ENCODE measurements at regions not wholly inside any gene's neighbourhood (a gene's known extent, or its start where the extent isn't known, plus 50 kb on each side); places are given as distances from the start of the nearest gene placed in this dataset.
A peak's percentile ranks its signal among the peaks of the same experiment; 100 is the strongest.

DNA sequence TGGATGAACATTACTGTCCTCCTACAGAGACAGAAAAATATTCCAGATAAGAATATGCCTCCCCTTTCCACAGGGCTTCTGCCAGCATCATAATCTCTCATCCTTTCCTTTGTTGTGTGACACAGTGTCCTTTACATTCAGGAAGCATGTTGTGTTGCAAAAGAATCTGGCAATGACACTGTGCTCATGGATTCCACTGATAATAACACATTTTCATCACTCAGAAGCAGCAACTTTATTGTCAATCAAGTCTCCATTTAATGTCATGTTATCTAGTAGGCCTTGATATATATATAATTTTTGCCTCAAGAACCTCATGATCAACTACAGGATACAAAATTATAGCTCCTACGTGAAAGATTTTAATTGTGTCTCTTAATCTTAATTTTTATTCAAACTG is 833.9 kb downstream of the FSTL5 start:
- Histone ChIP-seq H3K9me3 (no peaks in the 10 kb centered on the region), H3K4me1 (no peaks in the 10 kb centered on the region), H3K36me3 (no peaks in the 10 kb centered on the region), H3K27ac (no peak overlapping the region), H3K27me3 (no peaks in the 10 kb centered on the region), H3K4me3 (no peak overlapping the region)
- no peak for FAIRE-seq
- 78 to 92% methylated on average over 1 of the region's 1 CpG for WGBS, 2 donors
- intact Hi-C loops (cut with DNase I), result no loop called here
- no peak for ATAC-seq
- TF ChIP-seq, protein P1, sequence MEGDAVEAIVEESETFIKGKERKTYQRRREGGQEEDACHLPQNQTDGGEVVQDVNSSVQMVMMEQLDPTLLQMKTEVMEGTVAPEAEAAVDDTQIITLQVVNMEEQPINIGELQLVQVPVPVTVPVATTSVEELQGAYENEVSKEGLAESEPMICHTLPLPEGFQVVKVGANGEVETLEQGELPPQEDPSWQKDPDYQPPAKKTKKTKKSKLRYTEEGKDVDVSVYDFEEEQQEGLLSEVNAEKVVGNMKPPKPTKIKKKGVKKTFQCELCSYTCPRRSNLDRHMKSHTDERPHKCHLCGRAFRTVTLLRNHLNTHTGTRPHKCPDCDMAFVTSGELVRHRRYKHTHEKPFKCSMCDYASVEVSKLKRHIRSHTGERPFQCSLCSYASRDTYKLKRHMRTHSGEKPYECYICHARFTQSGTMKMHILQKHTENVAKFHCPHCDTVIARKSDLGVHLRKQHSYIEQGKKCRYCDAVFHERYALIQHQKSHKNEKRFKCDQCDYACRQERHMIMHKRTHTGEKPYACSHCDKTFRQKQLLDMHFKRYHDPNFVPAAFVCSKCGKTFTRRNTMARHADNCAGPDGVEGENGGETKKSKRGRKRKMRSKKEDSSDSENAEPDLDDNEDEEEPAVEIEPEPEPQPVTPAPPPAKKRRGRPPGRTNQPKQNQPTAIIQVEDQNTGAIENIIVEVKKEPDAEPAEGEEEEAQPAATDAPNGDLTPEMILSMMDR (IDR thresholded peaks at IDR 0.05), result no peak
- no peak for DNase-seq

GRCh38 chr4:161321706-161322105 is 842.1 kb downstream of the FSTL5 start:
- Histone ChIP-seq H3K27me3 (no peaks in the 10 kb centered on the region), H3K4me3 (no peak overlapping the region), H3K9me3 (no peaks in the 10 kb centered on the region), H3K4me1 (no peaks in the 10 kb centered on the region), H3K36me3 (no peaks in the 10 kb centered on the region), H3K27ac (no peak overlapping the region)
- 66 to 71% methylated on average over 1 of the region's 1 CpG for WGBS, 2 donors
- ATAC-seq (no peak), FAIRE-seq (no peak), DNase-seq (no peak)
- intact Hi-C loops (cut with DNase I), result no loop called here
- TF ChIP-seq, protein P1 (IDR thresholded peaks at IDR 0.05), result no peak

DNA sequence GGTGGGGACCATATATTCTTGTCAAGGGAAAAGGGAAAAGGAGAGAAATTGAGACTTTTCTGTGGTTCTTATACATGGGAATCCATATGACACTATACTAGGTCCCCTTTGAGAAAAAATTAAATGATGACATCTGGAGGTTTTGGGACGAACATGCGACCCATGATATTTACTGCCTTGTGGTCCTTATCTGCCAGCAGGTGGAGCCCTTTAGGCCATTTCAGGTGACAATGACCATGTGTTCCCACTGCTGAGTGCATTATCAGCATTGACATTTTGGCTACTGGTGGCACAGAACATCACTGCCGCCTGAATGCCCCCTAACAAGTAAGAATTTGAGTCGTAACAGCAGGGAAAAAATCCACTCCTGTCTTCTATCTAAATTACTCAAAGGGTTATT is 843.4 kb downstream of the FSTL5 start:
- no peak overlapping the region for H3K4me3 ChIP-seq
- no peaks in the 10 kb centered on the region for H3K36me3 ChIP-seq
- TF ChIP-seq, protein P1 (IDR thresholded peaks at IDR 0.05), result peak in 1 of 4 donors; percentile 9
- no peaks in the 10 kb centered on the region for H3K9me3 ChIP-seq
- no peak for FAIRE-seq
- H3K27me3 ChIP-seq, result no peaks in the 10 kb centered on the region
- intact Hi-C loops (cut with DNase I), result no loop called here
- H3K27ac ChIP-seq, result no peak overlapping the region
- peak in 3 of 4 donors; percentile 34 to 56 (median 39) for ATAC-seq
- peak in 1 of 6 donors; percentile 11 for DNase-seq
- 21 to 36% methylated on average over 4 of the region's 4 CpGs for WGBS, 2 donors
- H3K4me1 ChIP-seq, result no peaks in the 10 kb centered on the region

DNA sequence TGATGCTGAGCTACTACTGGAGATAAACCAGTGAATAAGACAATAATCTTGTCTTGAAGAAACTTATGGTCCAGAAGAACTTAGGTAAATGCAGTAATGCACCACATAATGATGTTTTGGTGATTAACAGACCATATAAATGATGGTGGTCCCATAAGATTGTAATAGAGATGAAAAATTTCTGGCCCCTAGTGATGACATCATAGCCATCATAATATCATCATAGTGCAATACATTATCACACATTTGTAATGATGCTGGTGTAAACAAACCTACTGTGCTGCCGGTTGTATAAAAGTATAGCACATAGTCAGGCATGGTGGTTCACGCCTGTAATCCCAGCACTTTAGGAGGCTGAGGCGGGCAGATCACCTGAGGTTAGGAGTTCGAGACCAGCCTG is 846.8 kb downstream of the FSTL5 start:
- Histone ChIP-seq H3K9me3 (no peaks in the 10 kb centered on the region), H3K27me3 (no peaks in the 10 kb centered on the region), H3K4me1 (no peaks in the 10 kb centered on the region), H3K4me3 (no peak overlapping the region), H3K27ac (no peak overlapping the region), H3K36me3 (no peaks in the 10 kb centered on the region)
- FAIRE-seq (no peak), DNase-seq (no peak), ATAC-seq (no peak)
- WGBS, 2 donors, result 79 to 94% methylated on average over 4 of the region's 4 CpGs
- intact Hi-C loops (cut with DNase I), result no loop called here
- TF ChIP-seq, protein P1 (IDR thresholded peaks at IDR 0.05), result no peak

- FAIRE-seq, result no peak
- intact Hi-C loops (cut with DNase I), result no loop called here
Observed at GRCh38 chr4:161314371-161314770, 849.4 kb downstream of the FSTL5 start.

More at GRCh38 chr4:161314371-161314770, 849.4 kb downstream of the FSTL5 start:
- no peaks in the 10 kb centered on the region for H3K36me3 ChIP-seq
- no peaks in the 10 kb centered on the region for H3K4me1 ChIP-seq
- no peak for ATAC-seq
- H3K27ac ChIP-seq, result no peak overlapping the region
- 53 to 57% methylated on average over 3 of the region's 3 CpGs for WGBS, 2 donors
- no peak for DNase-seq
- H3K9me3 ChIP-seq, result no peaks in the 10 kb centered on the region
- H3K4me3 ChIP-seq, result no peak overlapping the region
- no peaks in the 10 kb centered on the region for H3K27me3 ChIP-seq
- TF ChIP-seq, protein P1 (IDR thresholded peaks at IDR 0.05), result no peak

Data from pancreas (tissue), 10 donors.